Panc1 (cell line): ENCODE measurements at regions not wholly inside any gene's neighbourhood (a gene's known extent, or its start where the extent isn't known, plus 50 kb on each side); places are given as distances from the start of the nearest gene placed in this dataset.

Experiments used
- ATAC-seq: fragments of 200-7000 bp; cut with Tn5 transposase; 2 replicates; pipeline ENCODE4 v1.9.1; 2020; ENCODE audit warnings: mild to moderate bottlenecking, moderate library complexity
- BruUV-seq: library from RNA; stranded (reverse); fragments of 400-500 nt; replicated peaks from 2 replicates; lab custom pipeline; 2021; lab: Mats Ljungman, UMichigan
- CTCF ChIA-PET: fragments of 300-600 bp; sonication (Branson Sonifier 250); formaldehyde crosslinking; loops from one replicate; lab custom pipeline; 2022; ENCODE audit warnings: antibody characterized with exemption; lab: Charles Lee
- POLR2A ChIA-PET: fragments of 300-600 bp; sonication (Branson Sonifier 250); formaldehyde crosslinking; loops from one replicate; lab custom pipeline; 2022; ENCODE audit warnings: antibody characterized with exemption; lab: Charles Lee
- DNase-seq: peaks from one replicate; pipeline ENCODE4 v3.0.0-alpha.2; 2010; ENCODE audit warnings: low read depth, low spot score
- H3K27ac ChIP-seq: 2 replicates; pipeline ENCODE4 v1.5.1; 2011; ENCODE audit warnings: mild to moderate bottlenecking, low read length, inconsistent platforms
- H3K27me3 ChIP-seq: fragments of 200-500 bp; sonication (Bioruptor generic); 2 replicates; pipeline ENCODE4 v1.6.0; 2014; ENCODE audit warnings: low read length, inconsistent platforms; ENCODE audit not compliant: control insufficient read depth, insufficient read depth
- H3K36me3 ChIP-seq: fragments of 200-500 bp; sonication (Bioruptor generic); 2 replicates; pipeline ENCODE4 v1.5.1; 2014; ENCODE audit warnings: inconsistent platforms, mild to moderate bottlenecking, low read length, moderate library complexity; ENCODE audit not compliant: control insufficient read depth, insufficient read depth
- H3K4me1 ChIP-seq: 2 replicates; pipeline ENCODE4 v1.5.1; 2011; ENCODE audit warnings: inconsistent platforms, mild to moderate bottlenecking, low read length, moderate library complexity; ENCODE audit not compliant: control insufficient read depth, insufficient read depth
- H3K4me3 ChIP-seq, 2 experiments: 2 replicates each; pipeline ENCODE4 v1.5.1; 2011 to 2012; ENCODE audit warnings: low read depth in 2 of 2, low read length in 2 of 2, mild to moderate bottlenecking in 2 of 2, inconsistent platforms in 1 of 2, moderate library complexity in 1 of 2
- H3K9me3 ChIP-seq: fragments of 200-500 bp; sonication (Bioruptor generic); 2 replicates; pipeline ENCODE4 v1.5.1; 2014; ENCODE audit warnings: low read depth, mild to moderate bottlenecking, inconsistent platforms, low read length, moderate library complexity; ENCODE audit not compliant: control insufficient read depth, insufficient read depth
- CTCF ChIP-seq: fragments of 450-650 bp; IDR thresholded peaks from 2 replicates; pipeline ENCODE4 v1.5.1; 2017; ENCODE audit warnings: mild to moderate bottlenecking
- POLR2AphosphoS5 ChIP-seq: IDR thresholded peaks from 2 replicates; pipeline ENCODE4 v1.6.1; 2012; ENCODE audit warnings: mild to moderate bottlenecking, low read depth, low read length, moderate library complexity
- REST ChIP-seq, 2 experiments: IDR thresholded peaks; 2 replicates each; pipeline ENCODE4 v1.6.1; 2011 to 2012; ENCODE audit warnings: low read depth in 2 of 2, control low read depth in 1 of 2, low read length in 1 of 2, mild to moderate bottlenecking in 1 of 2, moderate library complexity in 1 of 2; ENCODE audit not compliant: insufficient read depth in 1 of 2
- SIN3A ChIP-seq: IDR thresholded peaks from 2 replicates; pipeline ENCODE4 v1.6.1; 2012; ENCODE audit warnings: low read depth, mild to moderate bottlenecking, low read length, moderate library complexity, borderline replicate concordance; ENCODE audit not compliant: insufficient read depth
- TCF7L2 ChIP-seq: IDR thresholded peaks from 2 replicates; pipeline ENCODE4 v1.6.1; 2011; ENCODE audit warnings: mild to moderate bottlenecking, low read depth, low read length, inconsistent platforms
- in situ Hi-C: cut with HindIII; loops from 2 replicates; pipeline ENCODE4 v1.10.0; 2016; ENCODE audit warnings: low sequenced_read_pairs, low pct_unique_long_range_greater_than_20kb
- intact Hi-C: fragments of 100-400 bp; cut with micrococcal nuclease; formaldehyde crosslinking; loops from one replicate; pipeline ENCODE4 v1.10.0; 2022; ENCODE audit not compliant: unreplicated experiment

GRCh38 chr18:40708726-40709125 lies 1246.3 kb upstream of the PIK3C3 start:
- intact Hi-C loops (no loop called here), in situ Hi-C loops (no loop called here)
- Histone ChIP-seq H3K27ac (no peak overlapping the region), H3K27me3 (no peaks in the 10 kb centered on the region), H3K36me3 (no peaks in the 10 kb centered on the region), H3K4me3 (no peak overlapping the region), H3K9me3 (no peaks in the 10 kb centered on the region), H3K4me1 (no peaks in the 10 kb centered on the region)
- TF ChIP-seq REST (IDR thresholded peaks at IDR 0.05; ENCODE audit: insufficient read depth in 1 of 2, low read depth in 2 of 2, low read length in 1 of 2): no peak
- CTCF ChIA-PET: no interaction called here
- no TSS peak for BruUV-seq
- ATAC-seq (no peak), DNase-seq (no peak)
- POLR2A ChIA-PET: no interaction called here

- in situ Hi-C loops: no loop called here
- no peak overlapping the region for H3K4me3 ChIP-seq
Observed at GRCh38 chr18:40707797-40708196, 1247.2 kb upstream of the PIK3C3 start.

More at GRCh38 chr18:40707797-40708196, 1247.2 kb upstream of the PIK3C3 start:
- H3K4me1 ChIP-seq: no peaks in the 10 kb centered on the region
- CTCF ChIA-PET: no interaction called here
- ATAC-seq (no peak), DNase-seq (no peak)
- H3K27ac ChIP-seq: no peak overlapping the region
- no peaks in the 10 kb centered on the region for H3K27me3 ChIP-seq
- TF ChIP-seq TCF7L2 (no peak), CTCF (no peak), REST (IDR thresholded peaks at IDR 0.05; ENCODE audit: insufficient read depth in 1 of 2, low read depth in 2 of 2, low read length in 1 of 2) (no peak), POLR2AphosphoS5 (no peak), SIN3A (no peak)
- intact Hi-C loops: no loop called here
- BruUV-seq: no TSS peak
- POLR2A ChIA-PET: no interaction called here
- no peaks in the 10 kb centered on the region for H3K36me3 ChIP-seq
- H3K9me3 ChIP-seq: no peaks in the 10 kb centered on the region
